ENCODE measurements at regions not wholly inside any gene's neighbourhood (a gene's known extent, or its start where the extent isn't known, plus 50 kb on each side); places are given as distances from the start of the nearest gene placed in this dataset.

- Mint-ChIP-seq H3K27me3 (peaks cover 34% of the 10 kb centered on the region), H3K27ac (no peak overlapping the region), H3K36me3 (ENCODE audit: low read depth) (peaks cover 5% of the 10 kb centered on the region), H3K4me3 (no peak overlapping the region), H3K9me3 (peaks cover 8% of the 10 kb centered on the region), H3K4me1 (ENCODE audit: low read depth) (peaks cover 7% of the 10 kb centered on the region)
Measured at GRCh38 chr3:13934813-13935212, 54.9 kb upstream of the WNT7A start.

GRCh38 chr3:13934315-13934714 lies 54.4 kb upstream of the WNT7A start:
- H3K27me3 Mint-ChIP-seq = peaks cover 34% of the 10 kb centered on the region
- peaks cover 5% of the 10 kb centered on the region for H3K36me3 Mint-ChIP-seq (ENCODE audit: low read depth)
- H3K9me3 Mint-ChIP-seq = peaks cover 8% of the 10 kb centered on the region
- H3K27ac Mint-ChIP-seq = no peak overlapping the region
- H3K4me1 Mint-ChIP-seq (ENCODE audit: low read depth) = peaks cover 7% of the 10 kb centered on the region
- no peak overlapping the region for H3K4me3 Mint-ChIP-seq

- Mint-ChIP-seq H3K4me3 (peak overlapping the region; percentile 66), H3K36me3 (ENCODE audit: low read depth) (peaks cover 5% of the 10 kb centered on the region), H3K9me3 (peaks cover 8% of the 10 kb centered on the region), H3K27me3 (peaks cover 34% of the 10 kb centered on the region), H3K27ac (peak overlapping the region; percentile 49), H3K4me1 (ENCODE audit: low read depth) (peaks cover 7% of the 10 kb centered on the region)
Measured at GRCh38 chr3:13932578-13933295, 52.9 kb upstream of the WNT7A start.

- H3K27me3 Mint-ChIP-seq = peaks cover 30% of the 10 kb centered on the region
- no peak overlapping the region for H3K4me3 Mint-ChIP-seq
- H3K27ac Mint-ChIP-seq = peak overlapping the region; percentile 6
- H3K9me3 Mint-ChIP-seq = peaks cover 13% of the 10 kb centered on the region
- peaks cover 5% of the 10 kb centered on the region for H3K36me3 Mint-ChIP-seq (ENCODE audit: low read depth)
- peaks cover 7% of the 10 kb centered on the region for H3K4me1 Mint-ChIP-seq (ENCODE audit: low read depth)
Measured at GRCh38 chr3:13931172-13931571, 51.3 kb upstream of the WNT7A start.
